ENCODE measurements at regions not wholly inside any gene's neighbourhood (a gene's known extent, or its start where the extent isn't known, plus 50 kb on each side); places are given as distances from the start of the nearest gene placed in this dataset.
"Not testable (repeated sequence)": the region's sequence is repeated elsewhere in the genome, so short reads cannot be mapped to it uniquely, and the experiment has no call there.

GRCh38 chr13:59319276-59319675 lies 844.5 kb downstream of the DIAPH3 start:
- Histone ChIP-seq H3K27me3 (ENCODE audit: control insufficient read depth, insufficient read depth, low read length, poor library complexity, severe bottlenecking) (no peaks in the 10 kb centered on the region), H3K4me1 (ENCODE audit: control insufficient read depth, insufficient read depth, low read length) (no peaks in the 10 kb centered on the region), H3K9me3 (ENCODE audit: control insufficient read depth, low read length) (no peaks in the 10 kb centered on the region), H3K36me3 (ENCODE audit: control insufficient read depth, insufficient read depth, low read length) (no peaks in the 10 kb centered on the region), H3K4me3 (ENCODE audit: insufficient read depth, low read depth, low read length) (no peak overlapping the region), H3K27ac (ENCODE audit: insufficient read depth, low read depth, low read length, poor library complexity, severe bottlenecking) (no peak overlapping the region)
- 95 to 100% methylated on average over 2 to 3 of the region's 3 CpGs for WGBS, 2 experiments

- WGBS, 2 experiments: 79 to 86% methylated on average over 2 of the region's 2 CpGs
- H3K36me3 ChIP-seq (ENCODE audit: control insufficient read depth, insufficient read depth, low read length): no peaks in the 10 kb centered on the region
- no peaks in the 10 kb centered on the region for H3K9me3 ChIP-seq (ENCODE audit: control insufficient read depth, low read length)
- H3K4me3 ChIP-seq (ENCODE audit: insufficient read depth, low read depth, low read length): no peak overlapping the region
- H3K27ac ChIP-seq (ENCODE audit: insufficient read depth, low read depth, low read length, poor library complexity, severe bottlenecking): no peak overlapping the region
- no peaks in the 10 kb centered on the region for H3K27me3 ChIP-seq (ENCODE audit: control insufficient read depth, insufficient read depth, low read length, poor library complexity, severe bottlenecking)
- no peaks in the 10 kb centered on the region for H3K4me1 ChIP-seq (ENCODE audit: control insufficient read depth, insufficient read depth, low read length)
These were observed 843.7 kb downstream of the DIAPH3 start for GRCh38 chr13:59320021-59320420.

GRCh38 chr13:59324401-59324800 lies 839.3 kb downstream of the DIAPH3 start:
- not testable (repeated sequence) for H3K27me3 ChIP-seq (ENCODE audit: control insufficient read depth, insufficient read depth, low read length, poor library complexity, severe bottlenecking); H3K4me1 ChIP-seq (ENCODE audit: control insufficient read depth, insufficient read depth, low read length); H3K4me3 ChIP-seq (ENCODE audit: insufficient read depth, low read depth, low read length); H3K27ac ChIP-seq (ENCODE audit: insufficient read depth, low read depth, low read length, poor library complexity, severe bottlenecking); H3K9me3 ChIP-seq (ENCODE audit: control insufficient read depth, low read length); H3K36me3 ChIP-seq (ENCODE audit: control insufficient read depth, insufficient read depth, low read length)
- 85 to 95% methylated on average over 3 to 4 of the region's 4 CpGs for WGBS, 2 experiments

GRCh38 chr13:59326717-59327116 lies 837.0 kb downstream of the DIAPH3 start:
- Histone ChIP-seq H3K36me3 (ENCODE audit: control insufficient read depth, insufficient read depth, low read length) (no peaks in the 10 kb centered on the region), H3K4me1 (ENCODE audit: control insufficient read depth, insufficient read depth, low read length) (no peaks in the 10 kb centered on the region), H3K4me3 (ENCODE audit: insufficient read depth, low read depth, low read length) (no peak overlapping the region), H3K27me3 (ENCODE audit: control insufficient read depth, insufficient read depth, low read length, poor library complexity, severe bottlenecking) (no peaks in the 10 kb centered on the region), H3K27ac (ENCODE audit: insufficient read depth, low read depth, low read length, poor library complexity, severe bottlenecking) (no peak overlapping the region), H3K9me3 (ENCODE audit: control insufficient read depth, low read length) (no peaks in the 10 kb centered on the region)
- 95 to 96% methylated on average over 1 of the region's 1 CpG for WGBS, 2 experiments

DNA sequence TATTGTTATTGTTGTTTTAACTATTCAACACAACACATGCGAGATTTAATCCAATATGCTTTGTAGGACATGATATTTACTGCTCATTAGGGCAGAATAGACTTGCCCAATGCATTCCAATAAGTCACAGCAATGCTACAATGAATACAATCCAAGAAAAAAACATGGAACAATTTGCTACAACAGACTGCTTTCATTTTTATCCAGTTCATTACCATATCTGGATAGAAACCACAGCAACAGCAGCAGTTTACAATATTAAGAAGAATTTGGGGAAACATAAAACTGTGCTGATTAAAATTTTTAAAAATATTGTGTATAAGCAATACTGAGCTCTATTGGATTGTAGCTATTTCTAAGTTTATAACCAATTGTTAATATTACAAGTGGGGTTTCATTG lies 833.0 kb downstream of the DIAPH3 start:
- Histone ChIP-seq H3K27ac (ENCODE audit: insufficient read depth, low read depth, low read length, poor library complexity, severe bottlenecking) (no peak overlapping the region), H3K9me3 (ENCODE audit: control insufficient read depth, low read length) (no peaks in the 10 kb centered on the region), H3K4me1 (ENCODE audit: control insufficient read depth, insufficient read depth, low read length) (no peaks in the 10 kb centered on the region), H3K4me3 (ENCODE audit: insufficient read depth, low read depth, low read length) (no peak overlapping the region), H3K36me3 (ENCODE audit: control insufficient read depth, insufficient read depth, low read length) (no peaks in the 10 kb centered on the region), H3K27me3 (ENCODE audit: control insufficient read depth, insufficient read depth, low read length, poor library complexity, severe bottlenecking) (no peaks in the 10 kb centered on the region)
- 89 to 90% methylated on average over 1 of the region's 1 CpG for WGBS, 2 experiments

- no peak overlapping the region for H3K27ac ChIP-seq (ENCODE audit: insufficient read depth, low read depth, low read length, poor library complexity, severe bottlenecking)
- no peak overlapping the region for H3K4me3 ChIP-seq (ENCODE audit: insufficient read depth, low read depth, low read length)
- 99% methylated on average over 3 of the region's 3 CpGs for WGBS, 2 experiments
- H3K36me3 ChIP-seq (ENCODE audit: control insufficient read depth, insufficient read depth, low read length): no peaks in the 10 kb centered on the region
- no peaks in the 10 kb centered on the region for H3K9me3 ChIP-seq (ENCODE audit: control insufficient read depth, low read length)
- no peaks in the 10 kb centered on the region for H3K4me1 ChIP-seq (ENCODE audit: control insufficient read depth, insufficient read depth, low read length)
- H3K27me3 ChIP-seq (ENCODE audit: control insufficient read depth, insufficient read depth, low read length, poor library complexity, severe bottlenecking): no peaks in the 10 kb centered on the region
These were observed 830.8 kb downstream of the DIAPH3 start for GRCh38 chr13:59332966-59333365.

DNA sequence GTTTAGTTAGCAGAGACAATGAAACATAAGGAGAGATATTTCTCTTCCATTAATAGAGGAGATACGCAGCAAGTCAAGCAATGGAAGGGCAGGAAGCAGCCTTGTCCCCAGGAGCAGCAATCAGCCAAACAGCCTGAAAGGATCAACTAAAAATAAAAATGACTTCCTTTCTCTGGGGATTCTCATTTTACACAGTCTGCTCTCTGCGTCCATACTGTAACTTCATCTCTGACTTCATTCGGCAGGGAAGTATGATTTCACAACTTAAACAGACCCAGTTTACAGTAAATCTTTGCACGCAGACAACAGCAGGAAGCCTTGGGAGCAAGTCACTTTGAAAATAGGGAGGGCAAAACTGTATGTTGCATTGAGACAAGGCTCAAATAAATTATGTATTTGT lies 826.7 kb downstream of the DIAPH3 start:
- Histone ChIP-seq H3K4me3 (ENCODE audit: insufficient read depth, low read depth, low read length) (no peak overlapping the region), H3K36me3 (ENCODE audit: control insufficient read depth, insufficient read depth, low read length) (no peaks in the 10 kb centered on the region), H3K4me1 (ENCODE audit: control insufficient read depth, insufficient read depth, low read length) (no peaks in the 10 kb centered on the region), H3K9me3 (ENCODE audit: control insufficient read depth, low read length) (no peaks in the 10 kb centered on the region), H3K27ac (ENCODE audit: insufficient read depth, low read depth, low read length, poor library complexity, severe bottlenecking) (no peak overlapping the region), H3K27me3 (ENCODE audit: control insufficient read depth, insufficient read depth, low read length, poor library complexity, severe bottlenecking) (no peaks in the 10 kb centered on the region)
- WGBS, 2 experiments: 93 to 94% methylated on average over 4 of the region's 4 CpGs

GRCh38 chr13:59340151-59340550 lies 823.6 kb downstream of the DIAPH3 start:
- Histone ChIP-seq H3K4me1 (ENCODE audit: control insufficient read depth, insufficient read depth, low read length) (no peaks in the 10 kb centered on the region), H3K27me3 (ENCODE audit: control insufficient read depth, insufficient read depth, low read length, poor library complexity, severe bottlenecking) (no peaks in the 10 kb centered on the region), H3K4me3 (ENCODE audit: insufficient read depth, low read depth, low read length) (no peak overlapping the region), H3K9me3 (ENCODE audit: control insufficient read depth, low read length) (no peaks in the 10 kb centered on the region), H3K27ac (ENCODE audit: insufficient read depth, low read depth, low read length, poor library complexity, severe bottlenecking) (no peak overlapping the region), H3K36me3 (ENCODE audit: control insufficient read depth, insufficient read depth, low read length) (no peaks in the 10 kb centered on the region)
- 94 to 96% methylated on average over 4 to 5 of the region's 5 CpGs for WGBS, 2 experiments

- H3K9me3 ChIP-seq (ENCODE audit: control insufficient read depth, low read length): no peaks in the 10 kb centered on the region
- H3K27me3 ChIP-seq (ENCODE audit: control insufficient read depth, insufficient read depth, low read length, poor library complexity, severe bottlenecking): no peaks in the 10 kb centered on the region
- 80 to 86% methylated on average over 3 of the region's 3 CpGs for WGBS, 2 experiments
- no peaks in the 10 kb centered on the region for H3K36me3 ChIP-seq (ENCODE audit: control insufficient read depth, insufficient read depth, low read length)
- no peak overlapping the region for H3K27ac ChIP-seq (ENCODE audit: insufficient read depth, low read depth, low read length, poor library complexity, severe bottlenecking)
- H3K4me3 ChIP-seq (ENCODE audit: insufficient read depth, low read depth, low read length): no peak overlapping the region
- no peaks in the 10 kb centered on the region for H3K4me1 ChIP-seq (ENCODE audit: control insufficient read depth, insufficient read depth, low read length)
These were observed 823.1 kb downstream of the DIAPH3 start for GRCh38 chr13:59340581-59340980.

GRCh38 chr13:59342400-59342799 lies 821.3 kb downstream of the DIAPH3 start:
- H3K36me3 ChIP-seq (ENCODE audit: control insufficient read depth, insufficient read depth, low read length): no peaks in the 10 kb centered on the region
- no peak overlapping the region for H3K4me3 ChIP-seq (ENCODE audit: insufficient read depth, low read depth, low read length)
- H3K27ac ChIP-seq (ENCODE audit: insufficient read depth, low read depth, low read length, poor library complexity, severe bottlenecking): no peak overlapping the region
- 92 to 94% methylated on average over 5 of the region's 5 CpGs for WGBS, 2 experiments
- no peaks in the 10 kb centered on the region for H3K4me1 ChIP-seq (ENCODE audit: control insufficient read depth, insufficient read depth, low read length)
- H3K9me3 ChIP-seq (ENCODE audit: control insufficient read depth, low read length): no peaks in the 10 kb centered on the region
- H3K27me3 ChIP-seq (ENCODE audit: control insufficient read depth, insufficient read depth, low read length, poor library complexity, severe bottlenecking): no peaks in the 10 kb centered on the region

- no peaks in the 10 kb centered on the region for H3K27me3 ChIP-seq (ENCODE audit: control insufficient read depth, insufficient read depth, low read length, poor library complexity, severe bottlenecking)
- no peak overlapping the region for H3K4me3 ChIP-seq (ENCODE audit: insufficient read depth, low read depth, low read length)
- 79 to 80% methylated on average over 3 of the region's 3 CpGs for WGBS, 2 experiments
- H3K4me1 ChIP-seq (ENCODE audit: control insufficient read depth, insufficient read depth, low read length): no peaks in the 10 kb centered on the region
- no peaks in the 10 kb centered on the region for H3K9me3 ChIP-seq (ENCODE audit: control insufficient read depth, low read length)
- no peak overlapping the region for H3K27ac ChIP-seq (ENCODE audit: insufficient read depth, low read depth, low read length, poor library complexity, severe bottlenecking)
- no peaks in the 10 kb centered on the region for H3K36me3 ChIP-seq (ENCODE audit: control insufficient read depth, insufficient read depth, low read length)
These were observed 820.6 kb downstream of the DIAPH3 start for GRCh38 chr13:59343132-59343531.

Data from ectodermal cell (in vitro differentiated cells).